ENCODE measurements at regions not wholly inside any gene's neighbourhood (a gene's known extent, or its start where the extent isn't known, plus 50 kb on each side); places are given as distances from the start of the nearest gene placed in this dataset.
"Not testable (repeated sequence)": the region's sequence is repeated elsewhere in the genome, so short reads cannot be mapped to it uniquely, and the experiment has no call there.

DNA sequence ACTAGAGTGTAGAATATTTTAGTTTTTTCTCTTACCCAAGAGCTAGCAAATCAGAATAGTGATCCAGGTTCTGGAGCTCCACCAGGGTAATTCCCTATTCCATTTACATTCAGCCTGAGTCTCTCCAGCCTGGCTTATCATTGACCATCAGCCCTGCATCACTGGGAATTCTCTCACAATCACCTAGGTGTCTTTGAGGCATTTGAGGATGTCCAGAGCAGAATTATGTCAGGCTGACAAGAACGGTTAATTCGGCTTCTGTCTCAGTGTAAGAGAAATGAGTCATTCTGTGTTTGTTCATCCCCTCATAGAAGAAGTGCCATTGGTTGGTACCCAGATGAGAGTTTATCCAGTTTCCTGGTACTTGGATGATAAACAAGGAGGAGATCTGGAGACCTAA, 180.5 kb downstream of the ZNF737 start:
- no peak for DNase-seq

DNA sequence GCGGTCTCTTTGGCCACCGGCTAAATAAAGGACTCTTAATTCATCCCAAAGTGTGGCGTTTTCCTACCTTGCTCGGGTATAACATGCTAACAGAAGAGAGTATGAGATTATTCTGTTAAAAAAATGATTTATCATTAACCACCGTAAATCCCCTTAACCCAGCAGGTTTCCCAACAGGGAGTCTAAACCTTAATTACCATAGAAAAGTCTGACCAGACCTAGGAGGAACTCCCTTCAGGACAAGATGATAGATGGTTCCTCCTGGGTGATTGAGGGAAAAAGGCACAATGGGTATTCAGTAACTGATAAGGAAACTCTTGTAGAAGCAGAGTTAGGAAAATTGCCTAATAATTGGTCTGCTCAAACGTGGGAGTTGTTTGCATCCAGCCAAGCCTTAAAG, 193.7 kb downstream of the ZNF737 start:
- no peak for DNase-seq

GRCh38 chr19:20371304-20371703, 194.3 kb downstream of the ZNF737 start:
- DNase-seq = not testable (repeated sequence)

- DNase-seq = no peak
These were observed 197.7 kb downstream of the ZNF737 start for GRCh38 chr19:20367811-20368294.

DNA sequence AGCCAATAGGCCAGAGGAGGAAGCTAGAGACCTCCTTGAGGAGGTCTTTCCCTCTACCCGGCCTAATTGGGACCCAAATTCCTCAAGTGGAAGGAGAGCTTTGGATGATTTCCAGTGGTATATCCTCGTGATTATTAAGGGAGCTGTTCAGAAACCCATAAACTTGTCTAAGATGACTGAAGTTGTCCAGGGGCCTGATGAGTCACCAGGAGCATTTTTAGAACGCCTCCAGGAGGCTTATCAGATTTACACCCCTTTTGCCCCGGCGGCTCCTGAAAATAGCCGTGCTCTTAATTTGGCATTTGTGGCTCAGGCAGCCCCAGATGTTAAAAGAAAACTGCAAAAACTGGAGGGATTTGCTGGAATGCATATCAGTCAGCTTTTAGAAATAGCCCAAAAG, 198.1 kb downstream of the ZNF486 start:
- no peak for DNase-seq

GRCh38 chr19:20359933-20360720, 193.1 kb downstream of the ZNF486 start:
- DNase-seq = no peak

- DNase-seq = not testable (repeated sequence)
These were observed 191.9 kb downstream of the ZNF486 start for GRCh38 chr19:20358841-20359465.

GRCh38 chr19:20357921-20358320, 190.9 kb downstream of the ZNF486 start:
- no peak for DNase-seq

GRCh38 chr19:20351244-20351643, 184.2 kb downstream of the ZNF486 start:
- DNase-seq = no peak

- no peak for DNase-seq
These were observed 182.2 kb downstream of the ZNF486 start for GRCh38 chr19:20349206-20349605.

DNA sequence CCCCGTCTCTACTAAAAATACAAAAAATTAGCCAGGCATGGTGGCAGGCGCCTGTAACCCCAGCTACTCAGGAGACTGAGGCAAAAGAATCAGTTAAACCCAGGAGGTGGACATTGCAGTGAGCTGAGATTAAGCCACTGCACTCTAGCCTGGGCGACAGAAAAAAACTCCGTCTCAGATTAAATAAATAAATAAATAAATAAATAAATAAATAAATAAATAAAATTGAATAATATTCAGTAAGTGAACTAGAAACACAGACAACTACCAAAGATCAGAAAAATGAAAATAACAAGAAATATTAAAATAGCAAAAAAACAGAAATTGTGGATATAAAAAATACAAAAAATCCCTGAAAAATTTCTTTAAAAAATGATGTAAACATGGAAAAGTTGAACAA, 172.4 kb downstream of the ZNF486 start:
- DNase-seq = no peak

DNA sequence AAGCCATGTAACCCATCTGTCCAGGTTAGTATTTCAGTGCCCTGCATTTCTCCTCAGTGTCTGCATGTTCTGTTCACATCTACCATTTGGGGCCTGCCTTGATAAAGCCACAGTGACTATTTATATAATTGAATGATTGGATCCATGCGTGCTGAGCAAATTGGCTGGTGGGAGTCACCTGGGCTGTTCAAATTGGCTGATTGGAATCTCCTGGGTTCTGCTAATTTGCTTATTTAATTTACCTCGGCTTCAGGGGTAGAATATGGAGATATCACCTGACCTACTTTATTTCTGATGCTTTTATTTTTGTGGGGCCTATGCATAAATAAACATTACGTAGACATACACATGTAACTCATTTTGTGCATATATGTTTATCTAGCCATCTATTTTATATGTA, 167.7 kb downstream of the ZNF486 start:
- DNase-seq = no peak

- DNase-seq = no peak
These were observed 166.5 kb downstream of the ZNF486 start for GRCh38 chr19:20333508-20333907.

DNA sequence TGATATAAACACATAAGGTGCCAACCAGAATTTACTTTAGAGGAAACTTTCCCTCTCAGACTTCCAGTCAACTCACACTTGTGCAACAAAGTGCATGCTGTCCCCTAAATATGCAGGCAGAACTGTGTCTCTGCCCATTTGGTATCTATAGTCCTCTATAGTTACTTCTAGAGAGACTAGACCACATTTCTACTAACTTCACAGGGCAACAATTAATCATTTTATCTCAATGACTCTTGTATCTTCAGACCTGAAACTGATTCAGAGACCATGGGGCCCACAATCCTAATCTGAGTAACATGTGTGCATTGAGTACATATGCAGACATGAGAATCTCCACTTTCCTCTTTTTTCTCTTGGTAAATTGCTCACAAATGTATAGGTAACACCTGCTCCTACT, 158.1 kb downstream of the ZNF486 start:
- DNase-seq = no peak

DNA sequence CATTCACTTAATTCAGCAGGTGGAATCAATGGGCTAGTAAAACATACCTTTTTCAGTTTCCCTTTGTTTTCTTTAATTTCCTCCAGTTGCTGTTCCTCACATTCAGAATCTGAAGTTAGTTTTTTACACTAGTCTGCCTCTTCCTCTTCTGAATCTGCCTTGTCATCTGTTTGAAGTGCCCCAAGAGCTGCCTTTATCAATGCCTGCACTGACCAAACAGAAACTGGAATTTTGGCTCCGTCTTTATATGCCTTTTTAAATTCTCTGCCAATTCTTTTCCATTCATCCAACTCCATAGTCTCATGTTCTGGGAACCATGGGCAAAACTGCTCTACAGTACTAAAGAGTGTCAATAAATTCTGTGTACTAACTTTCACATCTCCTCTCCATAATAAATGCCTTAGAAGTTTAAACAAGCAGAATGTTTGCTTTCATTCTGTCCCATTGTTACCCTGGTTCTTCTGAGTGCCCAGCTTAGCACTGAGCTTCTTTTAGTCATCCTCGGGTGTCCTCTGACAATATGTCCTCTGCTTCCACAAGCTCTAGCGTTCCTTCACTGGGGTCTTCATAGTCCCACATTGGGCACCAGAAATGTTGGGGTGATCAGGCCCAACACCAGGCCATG, 154.2 kb downstream of the ZNF486 start:
- DNase-seq = no peak

GRCh38 chr19:20320191-20320590, 153.2 kb downstream of the ZNF486 start:
- no peak for DNase-seq

GRCh38 chr19:20318616-20319015, 151.6 kb downstream of the ZNF486 start:
- no peak for DNase-seq

GRCh38 chr19:20315543-20315942, 148.5 kb downstream of the ZNF486 start:
- DNase-seq = no peak

DNA sequence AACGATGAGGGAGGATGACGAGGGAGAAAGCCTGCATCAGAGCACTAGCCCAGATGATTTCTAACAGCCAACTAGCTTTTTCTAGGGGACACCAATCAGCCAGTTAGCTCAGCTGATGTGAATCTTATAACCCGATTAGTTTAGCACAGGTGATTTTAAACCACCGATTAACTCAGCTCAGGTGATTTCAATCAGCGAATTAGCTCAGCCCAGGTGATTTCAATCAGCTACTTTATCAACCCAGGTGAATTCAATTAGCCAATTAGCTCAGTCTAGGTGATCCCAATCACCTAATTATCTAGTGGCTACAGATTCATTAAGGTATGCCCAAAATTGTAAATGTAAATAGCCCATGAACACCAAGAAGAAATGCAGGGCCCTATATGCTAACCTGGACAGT, 146.9 kb downstream of the ZNF486 start:
- no peak for DNase-seq

DNA sequence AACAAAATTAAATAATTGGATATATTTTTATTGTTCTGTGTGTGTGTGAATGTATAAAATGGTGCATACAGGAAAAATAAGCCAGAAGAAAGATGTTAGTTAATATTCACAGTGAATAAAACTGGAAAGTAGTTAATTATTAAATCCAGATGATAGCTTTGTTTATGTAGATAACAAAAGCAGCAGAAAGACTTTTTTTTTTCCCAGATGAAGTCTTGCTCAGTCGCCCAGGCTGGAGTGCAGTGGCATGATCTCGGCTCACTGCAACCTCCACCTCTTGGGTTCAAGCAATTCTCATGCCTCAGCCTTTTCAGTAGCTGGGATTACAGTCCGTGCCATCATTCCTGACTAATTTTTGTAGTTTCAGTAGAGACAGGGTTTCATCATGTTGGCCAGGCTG, 140.1 kb downstream of the ZNF486 start:
- DNase-seq = no peak

GRCh38 chr19:20296314-20296713, 129.3 kb downstream of the ZNF486 start:
- DNase-seq = not testable (repeated sequence)

- no peak for DNase-seq
These were observed 127.2 kb downstream of the ZNF486 start for GRCh38 chr19:20294181-20294580.

DNA sequence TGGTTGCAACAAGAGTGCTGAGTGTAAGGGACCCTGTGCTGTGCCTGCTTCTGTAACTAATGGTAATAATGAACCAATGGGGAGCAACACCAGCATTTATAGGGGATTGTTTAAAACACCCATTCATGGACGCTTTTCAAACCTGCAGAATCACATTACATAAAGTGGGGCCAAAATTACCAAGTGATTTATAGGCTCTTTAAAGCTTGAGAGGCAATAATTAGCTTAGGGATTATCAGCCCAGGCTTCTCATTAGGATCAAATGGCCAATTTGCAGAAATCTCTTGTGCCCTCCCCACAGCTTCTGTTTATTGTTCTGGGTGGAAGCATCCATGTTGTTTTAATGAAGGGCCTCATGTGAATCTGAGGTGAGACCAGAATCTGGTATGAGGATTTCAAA, 125.5 kb downstream of the ZNF486 start:
- not testable (repeated sequence) for DNase-seq

DNA sequence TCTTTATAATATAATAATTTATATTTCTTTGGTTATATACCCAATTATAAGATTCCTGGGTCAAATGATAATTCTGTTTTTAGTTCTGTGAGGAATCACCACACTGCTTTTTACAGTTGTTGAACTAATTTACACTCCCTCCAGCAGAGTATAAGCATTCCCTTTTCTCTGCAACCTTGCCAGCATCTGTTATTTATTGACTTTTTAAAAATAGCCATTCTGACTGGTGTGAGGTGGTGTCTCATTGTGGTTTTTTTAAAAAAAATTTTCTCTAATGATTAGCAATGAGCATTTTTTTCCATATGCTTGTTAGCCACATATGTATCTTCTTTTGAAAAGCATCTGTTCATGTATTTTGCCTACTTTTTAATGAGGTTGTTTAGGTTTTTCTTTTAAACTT, 122.2 kb downstream of the ZNF486 start:
- DNase-seq = no peak
